ENCODE measurements at regions not wholly inside any gene's neighbourhood (a gene's known extent, or its start where the extent isn't known, plus 50 kb on each side); places are given as distances from the start of the nearest gene placed in this dataset.
A peak's percentile ranks its signal among the peaks of the same experiment; 100 is the strongest.

- ATAC-seq (ENCODE audit: insufficient number of reproducible peaks, low FRiP score, low read depth): no peak
- no peak overlapping the region for H3K27ac ChIP-seq
- no peak for DNase-seq (ENCODE audit: low spot score)
Measured at GRCh38 chr1:115428676-115429075, 90.6 kb upstream of the NGF start.

GRCh38 chr1:115428256-115428655, 90.2 kb upstream of the NGF start:
- ATAC-seq (ENCODE audit: insufficient number of reproducible peaks, low FRiP score, low read depth) (no peak), DNase-seq (ENCODE audit: low spot score) (no peak)
- Histone ChIP-seq H3K36me3 (no peaks in the 10 kb centered on the region), H3K4me1 (ENCODE audit: control insufficient read depth in 1 of 2, low read depth in 2 of 2) (peaks cover 3 to 21% of the 10 kb centered on the region in 2 donors), H3K27ac (no peak overlapping the region), H3K27me3 (replicated peaks; ENCODE audit: insufficient read depth) (no peaks in the 10 kb centered on the region), H3K4me3 (no peak overlapping the region), H3K9me3 (no peaks in the 10 kb centered on the region)
- no peak for TF ChIP-seq CTCF (IDR thresholded peaks at IDR 0.05)

More at GRCh38 chr1:115428676-115429075, 90.6 kb upstream of the NGF start:
- no peaks in the 10 kb centered on the region for H3K36me3 ChIP-seq
- H3K9me3 ChIP-seq: no peaks in the 10 kb centered on the region
- no peaks in the 10 kb centered on the region for H3K27me3 ChIP-seq (replicated peaks; ENCODE audit: insufficient read depth)
- H3K4me1 ChIP-seq (ENCODE audit: control insufficient read depth in 1 of 2, low read depth in 2 of 2): peaks cover 3 to 25% of the 10 kb centered on the region in 2 donors
- TF ChIP-seq CTCF (IDR thresholded peaks at IDR 0.05): no peak
- H3K4me3 ChIP-seq: no peak overlapping the region

GRCh38 chr1:115426956-115427355, 88.9 kb upstream of the NGF start:
- ATAC-seq (ENCODE audit: insufficient number of reproducible peaks, low FRiP score, low read depth) (no peak), DNase-seq (ENCODE audit: low spot score) (no peak)
- no peak overlapping the region for H3K4me3 ChIP-seq
- H3K27ac ChIP-seq: peak overlapping the region; percentile 53 to 66
- peaks cover 3 to 17% of the 10 kb centered on the region in 2 donors for H3K4me1 ChIP-seq (ENCODE audit: control insufficient read depth in 1 of 2, low read depth in 2 of 2)
- H3K9me3 ChIP-seq: no peaks in the 10 kb centered on the region
- H3K36me3 ChIP-seq: no peaks in the 10 kb centered on the region
- TF ChIP-seq CTCF (IDR thresholded peaks at IDR 0.05): no peak
- no peaks in the 10 kb centered on the region for H3K27me3 ChIP-seq (replicated peaks; ENCODE audit: insufficient read depth)

- H3K4me1 ChIP-seq (ENCODE audit: control insufficient read depth in 1 of 2, low read depth in 2 of 2): peaks cover 3 to 17% of the 10 kb centered on the region in 2 donors
- no peaks in the 10 kb centered on the region for H3K27me3 ChIP-seq (replicated peaks; ENCODE audit: insufficient read depth)
- TF ChIP-seq CTCF (IDR thresholded peaks at IDR 0.05): no peak
- H3K9me3 ChIP-seq: no peaks in the 10 kb centered on the region
- peak; percentile 37 for DNase-seq (ENCODE audit: low spot score)
- ATAC-seq (ENCODE audit: insufficient number of reproducible peaks, low FRiP score, low read depth): peak; percentile 88
- H3K4me3 ChIP-seq: no peak overlapping the region
- H3K36me3 ChIP-seq: no peaks in the 10 kb centered on the region
- H3K27ac ChIP-seq: peak overlapping the region; percentile 53 to 66
Measured at GRCh38 chr1:115426231-115426771, 88.3 kb upstream of the NGF start.

GRCh38 chr1:115425442-115425841, 87.4 kb upstream of the NGF start:
- no peak for ATAC-seq (ENCODE audit: insufficient number of reproducible peaks, low FRiP score, low read depth)
- H3K27ac ChIP-seq: peak overlapping the region; percentile 53 to 66

More at GRCh38 chr1:115425442-115425841, 87.4 kb upstream of the NGF start:
- H3K9me3 ChIP-seq: no peaks in the 10 kb centered on the region
- no peaks in the 10 kb centered on the region for H3K36me3 ChIP-seq
- no peak overlapping the region for H3K4me3 ChIP-seq
- no peak for DNase-seq (ENCODE audit: low spot score)
- H3K27me3 ChIP-seq (replicated peaks; ENCODE audit: insufficient read depth): no peaks in the 10 kb centered on the region
- TF ChIP-seq CTCF (IDR thresholded peaks at IDR 0.05): no peak
- H3K4me1 ChIP-seq (ENCODE audit: control insufficient read depth in 1 of 2, low read depth in 2 of 2): peaks cover 3 to 17% of the 10 kb centered on the region in 2 donors

All from thoracic aorta (tissue), 2 donors.